SK-N-SH (cell line): ENCODE measurements at regions not wholly inside any gene's neighbourhood (a gene's known extent, or its start where the extent isn't known, plus 50 kb on each side); places are given as distances from the start of the nearest gene placed in this dataset.

ENCODE experiments used
- CTCF ChIA-PET: fragments of 300-600, 350-600 bp; formaldehyde crosslinking; extraction: SDS; loops from one replicate; lab custom pipeline; 2021; lab: Yijun Ruan, JAX
- POLR2A ChIA-PET: fragments of 350-600 bp; sonication (Branson Sonifier 250); formaldehyde crosslinking; extraction: SDS; loops from one replicate; lab custom pipeline; 2020; ENCODE audit warnings: antibody characterized with exemption, inconsistent platforms; lab: Yijun Ruan, JAX
- DNase-seq: peaks from one replicate; pipeline ENCODE4 v3.0.0; 2012
- H2AFZ ChIP-seq: fragments of 200-600 bp; sonication (generic); 2 replicates; pipeline ENCODE4 v1.8.1; 2016; ENCODE audit warnings: antibody characterized with exemption, mild to moderate bottlenecking, low read depth
- H3F3A ChIP-seq: fragments of 200-600 bp; sonication (generic); replicated peaks from 2 replicates; pipeline ENCODE3; 2016; ENCODE audit warnings: antibody characterized with exemption, mild to moderate bottlenecking; ENCODE audit not compliant: insufficient read depth
- H3K27ac ChIP-seq, 2 experiments: fragments of 200-500 bp in 1 of 2; fragments of 200-600 bp in 1 of 2; sonication (Bioruptor generic) in 1 of 2; sonication (generic), shearing (Covaris generic) in 1 of 2; 2 replicates each; pipeline versions ENCODE4 v1.5.1 to v1.6.1; 2014 to 2016; ENCODE audit warnings: low read depth in 2 of 2, inconsistent platforms in 1 of 2, low read length in 1 of 2, mild to moderate bottlenecking in 1 of 2, mixed read lengths in 1 of 2
- H3K27me3 ChIP-seq: fragments of 200-600 bp; sonication (generic), shearing (Covaris generic); 2 replicates; pipeline ENCODE4 v1.6.1; 2016; ENCODE audit warnings: mixed run types; ENCODE audit not compliant: insufficient read depth
- H3K36me3 ChIP-seq, 2 experiments: fragments of 200-500 bp in 1 of 2; fragments of 200-600 bp in 1 of 2; sonication (Bioruptor generic) in 1 of 2; sonication (generic) in 1 of 2; replicated peaks in 1 of 2; 2 replicates each; pipeline versions ENCODE3 to v1.5.1; 2014 to 2016; ENCODE audit warnings: low read length in 1 of 2, mild to moderate bottlenecking in 1 of 2; ENCODE audit not compliant: insufficient read depth in 2 of 2, control insufficient read depth in 1 of 2
- H3K4me1 ChIP-seq, 2 experiments: fragments of 200-500 bp in 1 of 2; fragments of 200-600 bp in 1 of 2; sonication (Bioruptor generic) in 1 of 2; sonication (generic), shearing (Covaris generic) in 1 of 2; 2 replicates each; pipeline versions ENCODE4 v1.5.1 to v1.6.1; 2014 to 2016; ENCODE audit warnings: low read depth in 1 of 2, low read length in 1 of 2, mixed run types in 1 of 2; ENCODE audit not compliant: insufficient read depth in 2 of 2, control insufficient read depth in 1 of 2
- H3K4me2 ChIP-seq: fragments of 200-600 bp; sonication (generic), shearing (Covaris generic); 2 replicates; pipeline ENCODE4 v1.6.1; 2017; ENCODE audit warnings: mixed run types
- H3K4me3 ChIP-seq, 2 experiments: fragments of 200-500 bp in 1 of 2; fragments of 200-600 bp in 1 of 2; sonication (Bioruptor generic) in 1 of 2; sonication (generic), shearing (Covaris generic) in 1 of 2; 2 replicates each; pipeline versions ENCODE4 v1.5.1 to v1.8.1; 2014 to 2016; ENCODE audit warnings: low read depth in 2 of 2, inconsistent platforms in 1 of 2, low read length in 1 of 2, mild to moderate bottlenecking in 1 of 2, mixed read lengths in 1 of 2, moderate library complexity in 1 of 2
- H3K79me2 ChIP-seq: fragments of 200-600 bp; sonication (generic); 2 replicates; pipeline ENCODE4 v1.8.1; 2017; ENCODE audit warnings: mild to moderate bottlenecking; ENCODE audit not compliant: insufficient read depth
- H3K9ac ChIP-seq: fragments of 200-600 bp; sonication (generic); 2 replicates; pipeline ENCODE4 v1.6.1; 2017; ENCODE audit warnings: mixed run types
- H3K9me2 ChIP-seq: fragments of 200-600 bp; sonication (generic); 2 replicates; pipeline ENCODE4 v1.6.1; 2017; ENCODE audit warnings: mixed run types
- H3K9me3 ChIP-seq: fragments of 200-600 bp; sonication (generic); 2 replicates; pipeline ENCODE4 v1.6.1; 2017; ENCODE audit warnings: mixed run types, mild to moderate bottlenecking, moderate library complexity
- H4K20me1 ChIP-seq: fragments of 200-600 bp; sonication (generic); 2 replicates; pipeline ENCODE4 v1.6.1; 2017; ENCODE audit warnings: mild to moderate bottlenecking, mixed run types; ENCODE audit not compliant: insufficient read depth
- CHD2 ChIP-seq: fragments of 150-350 bp; IDR thresholded peaks from 2 replicates; pipeline ENCODE4 v1.6.1; 2018; ENCODE audit warnings: low read length; ENCODE audit not compliant: partially characterized antibody
- EP300 ChIP-seq, 2 experiments: IDR thresholded peaks; 2 replicates each; pipeline versions ENCODE4 v1.4.0 to v1.6.1; 2012; ENCODE audit warnings: borderline replicate concordance in 1 of 2, low read depth in 1 of 2, low read length in 1 of 2
- EZH2phosphoT487 ChIP-seq: fragments of 200-600 bp; sonication (generic); IDR thresholded peaks from 2 replicates; pipeline ENCODE4 v1.6.1; 2017; ENCODE audit warnings: low read depth, mixed run types, mild to moderate bottlenecking, antibody characterized with exemption, moderate library complexity, borderline replicate concordance
- FOSL2 ChIP-seq: IDR thresholded peaks from 2 replicates; pipeline ENCODE4 v1.4.0; 2012; ENCODE audit warnings: low read depth, mild to moderate bottlenecking, moderate library complexity, borderline replicate concordance
- FOXM1 ChIP-seq: IDR thresholded peaks from 2 replicates; pipeline ENCODE4 v1.4.0; 2012; ENCODE audit warnings: low read depth, mild to moderate bottlenecking
- POLR2AphosphoS5 ChIP-seq: IDR thresholded peaks from 2 replicates; pipeline ENCODE4 v1.6.1; 2012; ENCODE audit warnings: low read depth, low read length
- RCOR1 ChIP-seq: fragments of 150-350 bp; IDR thresholded peaks from 2 replicates; pipeline ENCODE4 v1.6.1; 2017; ENCODE audit warnings: antibody characterized with exemption, low read length
- REST ChIP-seq: IDR thresholded peaks from 2 replicates; pipeline ENCODE4 v1.6.1; 2012; ENCODE audit warnings: mild to moderate bottlenecking, low read depth, low read length, moderate library complexity
- USF2 ChIP-seq: fragments of 150-350 bp; IDR thresholded peaks from 2 replicates; pipeline ENCODE4 v1.6.1; 2017; ENCODE audit warnings: antibody characterized with exemption, low read length, low read depth, borderline replicate concordance
- WGBS: methylation state at CpG from one replicate; pipeline ENCODE4 v1.1.6; 2017; ENCODE audit warnings: low lambda C conversion rate; 5-methylcytosine and 5-hydroxymethylcytosine counted together
- TF ChIP-seq, protein P1 (sequence below): IDR thresholded peaks from 2 replicates; pipeline ENCODE4 v1.4.0; 2012; ENCODE audit warnings: low read depth, borderline replicate concordance
- TF ChIP-seq, protein P2 (sequence below): IDR thresholded peaks from 2 replicates; pipeline ENCODE4 v1.4.0; 2012; ENCODE audit warnings: low read depth

GRCh38 chr11:79592406-79592805 is 151.6 kb upstream of the TENM4 start:
- Histone ChIP-seq H4K20me1 (no peaks in the 10 kb centered on the region), H3F3A (no peaks in the 10 kb centered on the region), H3K9me3 (no peaks in the 10 kb centered on the region), H3K9me2 (no peaks in the 10 kb centered on the region), H3K9ac (no peak overlapping the region), H2AFZ (no peak overlapping the region), H3K4me3 (no peak overlapping the region), H3K27me3 (no peaks in the 10 kb centered on the region), H3K27ac (no peak overlapping the region), H3K79me2 (no peaks in the 10 kb centered on the region), H3K4me2 (no peak overlapping the region), H3K36me3 (no peaks in the 10 kb centered on the region), H3K4me1 (no peaks in the 10 kb centered on the region)
- CTCF ChIA-PET: interaction anchor here (2.2 kb wide), 1 partner anchor 15 kb away, joined by 5 read pairs; no protein-coding TSS in a partner anchor
- WGBS: 27% methylated on average over 4 of the region's 4 CpGs
- POLR2A ChIA-PET: no interaction called here
- TF ChIP-seq USF2: no peak
- TF ChIP-seq RCOR1: no peak
- TF ChIP-seq FOXM1: no peak
- TF ChIP-seq, protein P1, sequence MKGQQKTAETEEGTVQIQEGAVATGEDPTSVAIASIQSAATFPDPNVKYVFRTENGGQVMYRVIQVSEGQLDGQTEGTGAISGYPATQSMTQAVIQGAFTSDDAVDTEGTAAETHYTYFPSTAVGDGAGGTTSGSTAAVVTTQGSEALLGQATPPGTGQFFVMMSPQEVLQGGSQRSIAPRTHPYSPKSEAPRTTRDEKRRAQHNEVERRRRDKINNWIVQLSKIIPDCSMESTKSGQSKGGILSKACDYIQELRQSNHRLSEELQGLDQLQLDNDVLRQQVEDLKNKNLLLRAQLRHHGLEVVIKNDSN: no peak
- no peak for TF ChIP-seq POLR2AphosphoS5
- DNase-seq: no peak

DNA sequence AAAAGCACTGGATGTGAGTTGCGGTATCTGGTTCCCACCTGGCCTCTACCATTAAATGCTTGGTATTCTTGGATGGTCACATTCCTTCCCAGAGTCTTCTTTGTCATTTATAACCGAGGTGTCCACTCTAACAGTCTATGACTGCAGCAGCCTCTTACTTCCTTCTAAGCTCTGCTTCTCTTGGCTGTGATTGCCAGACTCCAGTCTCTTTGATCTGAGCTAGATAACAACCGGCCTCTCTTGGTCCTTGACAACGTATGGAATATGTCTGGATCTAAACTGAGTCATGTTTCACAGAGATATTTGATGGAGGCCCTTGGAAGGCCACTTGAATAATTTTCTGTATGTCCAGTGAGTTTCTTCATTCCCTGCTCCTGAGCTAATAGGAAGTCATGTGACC is 141.6 kb upstream of the TENM4 start:
- no peaks in the 10 kb centered on the region for H3K27me3 ChIP-seq
- no peaks in the 10 kb centered on the region for H3F3A ChIP-seq
- no peaks in the 10 kb centered on the region for H4K20me1 ChIP-seq
- no peak for TF ChIP-seq EZH2phosphoT487
- no peak for TF ChIP-seq FOXM1
- TF ChIP-seq CHD2: no peak
- no peak for TF ChIP-seq FOSL2
- TF ChIP-seq EP300 (IDR thresholded peaks at IDR 0.05; ENCODE audit: borderline replicate concordance in 1 of 2, low read depth in 1 of 2, low read length in 1 of 2): no peak
- TF ChIP-seq REST: no peak
- TF ChIP-seq, protein P2, sequence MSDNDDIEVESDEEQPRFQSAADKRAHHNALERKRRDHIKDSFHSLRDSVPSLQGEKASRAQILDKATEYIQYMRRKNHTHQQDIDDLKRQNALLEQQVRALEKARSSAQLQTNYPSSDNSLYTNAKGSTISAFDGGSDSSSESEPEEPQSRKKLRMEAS: no peak
- H3K36me3 ChIP-seq: no peaks in the 10 kb centered on the region
- DNase-seq: no peak
- H3K9me3 ChIP-seq: no peaks in the 10 kb centered on the region
- CTCF ChIA-PET: interaction anchor here (1.3 kb wide), 1 partner anchor 10 kb away, joined by 3 read pairs; no protein-coding TSS in a partner anchor
- H3K27ac ChIP-seq: no peak overlapping the region
- 18% methylated on average over 4 of the region's 4 CpGs for WGBS
- H3K4me2 ChIP-seq: no peak overlapping the region
- H2AFZ ChIP-seq: no peak overlapping the region
- H3K79me2 ChIP-seq: no peaks in the 10 kb centered on the region
- no peaks in the 10 kb centered on the region for H3K9me2 ChIP-seq
- POLR2A ChIA-PET: no interaction called here
- peaks cover 0 to 9% of the 10 kb centered on the region in 2 experiments; a peak in 2 of 4 replicates for H3K4me1 ChIP-seq
- H3K9ac ChIP-seq: no peak overlapping the region
- no peak overlapping the region for H3K4me3 ChIP-seq
